HG03280 (cell line): ENCODE measurements at regions not wholly inside any gene's neighbourhood (a gene's known extent, or its start where the extent isn't known, plus 50 kb on each side); places are given as distances from the start of the nearest gene placed in this dataset.
A peak's percentile ranks its signal among the peaks of the same experiment; 100 is the strongest.
"Not testable (repeated sequence)": the region's sequence is repeated elsewhere in the genome, so short reads cannot be mapped to it uniquely, and the experiment has no call there.

ENCODE experiments used
- ATAC-seq: cut with Tn5 transposase; IDR thresholded peaks from one replicate; pipeline ENCODE4 v1.9.1; 2021; ENCODE audit warnings: mild to moderate bottlenecking, moderate library complexity; ENCODE audit not compliant: unreplicated experiment

DNA sequence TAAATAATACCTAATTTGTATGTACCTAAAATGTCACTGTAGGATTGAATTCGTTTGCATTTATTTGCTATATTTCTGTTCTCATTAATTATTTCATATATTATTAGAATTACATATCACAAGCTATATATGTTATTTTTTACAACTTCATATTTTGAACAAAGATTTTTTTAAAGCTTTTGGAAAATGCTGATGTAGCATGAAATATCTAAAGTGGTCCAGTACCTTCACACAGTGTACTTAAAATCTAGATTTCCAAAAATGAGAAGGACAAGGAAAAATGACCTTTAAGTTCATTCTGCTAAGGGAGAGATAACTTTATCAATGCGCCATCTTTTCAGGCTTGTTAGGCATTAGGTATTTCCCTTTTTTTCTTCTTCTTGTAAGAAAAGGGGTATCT, 71.8 kb downstream of the LARP7 start:
- ATAC-seq = no peak

DNA sequence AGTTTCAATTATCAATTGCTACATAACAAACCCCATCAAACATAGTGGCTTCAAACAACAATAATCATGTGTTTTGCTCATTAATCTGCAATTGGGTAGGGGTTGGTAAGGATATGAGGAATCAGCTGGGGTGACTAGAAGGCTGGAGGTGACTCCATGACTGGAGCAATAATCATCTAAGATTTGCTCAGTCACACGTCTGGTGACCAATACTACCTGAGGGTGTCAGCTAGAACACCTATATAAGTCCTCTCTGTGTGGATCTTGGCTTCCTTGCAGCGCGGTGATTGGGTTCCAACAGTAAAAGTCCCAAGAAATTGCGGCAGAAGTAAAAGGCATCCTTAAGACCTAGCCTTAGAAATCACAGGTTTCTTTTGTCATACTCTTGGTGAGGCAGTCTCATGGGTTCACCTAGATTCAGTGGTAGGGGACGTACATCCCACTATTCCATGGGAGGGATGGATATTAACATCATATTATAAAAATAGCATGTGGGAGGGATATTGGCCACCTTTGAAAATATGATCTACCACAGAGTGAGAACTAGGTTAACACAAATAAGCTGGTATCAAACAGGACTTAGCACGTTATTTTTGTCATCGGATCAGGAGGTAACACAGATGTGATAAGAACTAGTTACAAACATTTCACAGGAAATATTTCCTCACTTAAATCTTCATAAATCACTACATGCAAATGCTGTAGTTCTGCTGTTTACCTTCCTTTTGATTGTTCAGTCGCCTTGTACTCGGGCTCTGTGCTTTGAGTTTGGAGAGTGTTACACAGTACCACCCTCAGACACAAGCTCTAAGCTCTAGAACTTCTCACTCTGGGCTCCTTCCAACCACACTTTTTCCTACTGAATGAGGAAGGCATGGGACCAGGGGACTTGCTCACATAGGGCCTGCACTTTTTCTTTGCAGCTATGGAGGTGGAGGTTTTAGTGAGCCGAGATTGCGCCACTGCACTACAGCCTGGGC, 78.3 kb downstream of the LARP7 start:
- no peak for ATAC-seq

DNA sequence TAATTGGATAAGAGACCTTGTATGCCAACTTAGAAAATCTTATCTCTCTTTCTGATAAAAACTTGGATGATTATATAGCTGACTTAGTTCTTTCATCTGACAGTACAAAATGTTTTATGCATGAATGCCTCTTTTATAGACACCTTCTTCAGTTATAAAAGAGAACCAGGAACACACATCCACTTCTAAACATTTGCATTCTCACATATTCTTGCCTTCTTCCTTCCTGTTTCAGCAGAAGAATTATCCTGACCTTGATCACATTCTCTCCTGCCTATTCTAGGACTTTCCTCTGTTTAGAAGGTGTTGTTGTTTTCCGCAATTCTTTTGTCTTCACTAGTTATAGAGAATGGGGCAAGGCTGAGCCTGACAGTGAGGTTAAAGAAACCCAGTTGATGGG, 80.9 kb downstream of the LARP7 start:
- no peak for ATAC-seq

DNA sequence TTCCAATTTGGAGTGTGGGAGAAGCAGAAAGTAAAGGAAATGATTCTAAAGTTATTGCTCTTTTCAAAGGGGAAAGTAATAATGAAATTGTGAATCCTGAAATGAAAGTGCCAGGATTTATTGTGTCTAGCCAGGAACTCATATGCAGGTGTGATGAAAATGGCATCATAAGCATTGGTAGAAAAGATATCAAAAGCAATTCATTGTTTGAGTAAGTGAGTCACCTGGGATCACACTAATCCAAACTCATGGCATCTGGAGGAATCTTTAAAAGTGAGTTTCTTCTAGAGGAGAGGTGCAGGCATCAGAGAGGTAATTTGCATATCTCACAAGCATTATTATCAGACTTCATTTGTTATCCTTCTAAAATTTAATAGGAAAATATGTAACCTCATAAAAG, 84.7 kb downstream of the LARP7 start:
- ATAC-seq = no peak

DNA sequence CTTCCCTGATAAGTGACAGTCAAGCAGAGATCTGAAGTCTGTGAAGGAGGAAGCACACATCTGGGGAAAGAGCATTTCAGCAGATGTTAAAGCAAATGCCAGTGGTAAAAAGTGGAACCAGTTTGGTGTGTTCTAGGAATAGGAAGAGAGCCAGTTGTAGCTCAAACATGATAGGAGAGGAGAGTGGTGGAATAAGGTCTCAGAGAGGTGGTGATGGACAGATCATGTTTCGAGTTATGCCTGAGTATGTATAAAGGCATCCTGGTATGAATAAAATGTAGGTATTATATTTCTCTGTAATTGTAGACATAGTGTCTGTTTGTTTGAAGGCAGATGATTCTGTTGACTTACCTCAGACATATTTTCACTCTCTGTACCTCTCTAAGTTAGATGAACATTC, 89.1 kb downstream of the LARP7 start:
- ATAC-seq = no peak

DNA sequence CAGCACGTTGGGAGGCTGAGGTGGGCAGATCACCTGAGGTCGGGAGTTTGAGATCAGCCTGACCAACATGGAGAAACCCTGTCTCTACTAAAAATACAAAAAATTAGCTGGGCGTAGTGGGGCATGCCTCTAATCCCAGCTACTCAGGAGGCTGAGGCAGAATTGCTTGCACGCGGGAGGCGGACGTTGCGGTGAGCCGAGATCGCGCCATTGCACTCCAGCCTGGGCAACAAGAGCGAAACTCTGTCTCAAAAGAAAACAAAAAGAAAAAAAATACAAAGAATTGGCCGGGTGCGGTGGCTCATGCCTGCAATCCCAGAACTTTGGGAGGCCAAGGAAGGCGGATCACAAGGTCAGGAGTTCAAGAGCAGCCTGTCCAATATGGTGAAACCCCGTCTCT, 90.8 kb downstream of the LARP7 start:
- ATAC-seq = not testable (repeated sequence)

DNA sequence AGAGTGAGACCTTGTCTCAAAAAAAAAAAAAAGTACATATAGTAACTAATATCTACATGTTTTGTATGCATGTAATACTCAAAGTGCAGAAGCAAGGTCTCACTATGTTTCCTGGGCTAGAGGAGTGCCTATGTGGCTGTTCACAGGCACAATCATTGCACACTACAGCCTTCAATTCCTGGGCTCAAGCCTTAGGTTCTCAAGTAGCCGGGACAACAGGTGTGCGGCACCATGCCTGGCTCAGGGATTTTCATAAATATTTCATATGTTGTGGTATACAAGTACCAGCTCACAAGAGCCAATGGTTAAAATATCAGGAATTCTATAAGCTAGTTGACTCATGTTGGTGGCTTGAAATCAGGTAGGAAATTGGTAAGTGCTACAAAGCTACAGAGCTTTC, 94.8 kb downstream of the LARP7 start:
- no peak for ATAC-seq

DNA sequence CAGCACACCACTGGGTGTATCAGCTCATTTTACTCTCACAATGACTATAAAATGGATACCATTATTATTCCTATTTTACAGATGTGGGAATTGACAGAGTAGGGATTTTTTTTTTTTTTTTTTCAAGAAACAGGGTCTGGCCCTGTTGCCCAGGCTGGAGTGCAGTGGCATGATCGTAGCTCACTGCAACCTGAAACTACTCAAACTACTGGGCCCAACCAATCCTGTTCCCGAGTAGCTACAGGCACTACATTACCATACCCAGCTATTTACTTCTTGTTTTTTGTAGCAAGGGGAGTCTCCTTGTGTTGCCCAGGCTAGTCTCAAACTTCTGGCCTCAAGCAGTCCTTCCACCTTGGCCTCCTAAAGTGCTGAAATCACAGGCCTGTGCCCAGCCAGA, 95.2 kb downstream of the LARP7 start:
- ATAC-seq = no peak

DNA sequence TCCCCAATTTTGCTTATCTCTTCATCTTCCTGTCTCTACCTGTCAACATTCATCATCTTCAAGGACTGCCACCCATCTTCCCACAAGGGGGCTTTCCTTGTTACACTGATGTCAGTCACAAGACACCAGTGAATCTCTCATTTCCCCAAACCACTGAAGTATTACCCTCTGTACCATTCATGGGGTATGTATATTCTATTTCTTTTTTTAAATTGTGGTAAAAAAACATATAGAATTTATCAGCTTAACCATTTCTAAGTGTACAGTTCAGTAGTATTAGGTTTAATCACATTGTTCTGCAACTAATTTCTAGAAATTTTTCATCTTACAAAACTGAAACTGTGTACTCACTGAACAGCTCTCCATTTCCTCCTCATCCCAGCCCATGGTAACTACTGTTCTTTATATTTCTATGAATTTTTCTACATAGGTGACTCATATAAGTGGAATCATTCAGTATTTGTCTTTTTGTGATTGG, 98.6 kb downstream of the LARP7 start:
- ATAC-seq = peak; percentile 56

DNA sequence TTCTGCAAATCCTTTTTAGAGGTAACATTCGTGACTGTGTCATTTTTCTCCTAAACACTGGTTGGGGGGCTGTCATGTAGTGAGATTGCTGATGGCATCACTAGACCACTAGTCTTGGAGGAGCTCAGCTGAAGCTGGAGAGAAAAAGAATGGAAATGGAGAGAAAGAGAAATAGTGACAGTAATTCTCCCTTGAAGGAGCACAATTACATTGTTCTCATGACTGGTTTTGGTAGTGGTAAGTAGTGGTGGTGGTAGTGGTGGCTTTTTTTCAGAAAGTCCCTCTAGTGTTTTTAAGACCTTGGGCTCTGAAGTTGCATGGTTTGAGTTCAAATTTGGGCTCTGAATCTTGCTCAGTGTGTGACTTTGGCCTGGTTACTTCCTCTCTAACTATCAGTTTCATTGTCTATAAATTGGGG, 99.8 kb downstream of the LARP7 start:
- ATAC-seq = peak; percentile 48

DNA sequence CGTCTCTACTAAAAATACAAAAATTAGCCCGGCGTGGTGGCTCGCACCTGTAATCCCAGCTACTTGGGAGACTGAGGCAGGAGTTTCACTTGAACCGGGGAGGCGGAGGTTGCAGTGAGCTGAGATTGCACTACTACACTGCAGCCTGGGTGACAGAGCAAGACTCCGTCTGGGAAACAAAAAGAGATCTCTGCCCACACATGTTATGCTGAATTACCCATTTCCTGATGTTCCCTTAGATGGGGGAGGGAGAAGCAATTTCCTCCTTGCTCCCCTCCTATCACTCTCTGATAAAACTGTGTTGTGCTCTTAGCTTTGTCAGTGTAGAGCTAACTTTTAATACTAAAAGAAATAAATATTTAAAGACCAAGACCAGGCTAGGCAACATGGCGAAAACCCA, 102.5 kb downstream of the LARP7 start:
- ATAC-seq = no peak

DNA sequence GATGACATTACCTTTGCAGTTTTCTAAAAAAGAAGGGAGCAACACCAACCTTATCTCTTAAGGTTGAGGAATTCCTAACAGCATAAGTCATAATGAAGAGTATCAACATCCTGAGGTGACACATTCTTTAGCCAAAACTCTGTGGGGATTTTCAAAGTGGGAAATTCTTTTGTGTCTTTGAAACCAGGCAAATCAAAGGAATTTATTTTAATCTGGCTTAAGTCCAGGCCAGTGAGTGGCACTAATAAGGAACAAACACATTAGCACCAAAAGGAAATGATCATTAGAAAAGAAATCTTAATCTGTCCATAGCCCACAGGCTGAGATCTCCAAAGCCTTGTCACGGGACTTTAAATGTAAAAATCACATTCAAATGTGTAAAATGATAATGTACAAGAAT, 110.1 kb downstream of the LARP7 start:
- no peak for ATAC-seq

DNA sequence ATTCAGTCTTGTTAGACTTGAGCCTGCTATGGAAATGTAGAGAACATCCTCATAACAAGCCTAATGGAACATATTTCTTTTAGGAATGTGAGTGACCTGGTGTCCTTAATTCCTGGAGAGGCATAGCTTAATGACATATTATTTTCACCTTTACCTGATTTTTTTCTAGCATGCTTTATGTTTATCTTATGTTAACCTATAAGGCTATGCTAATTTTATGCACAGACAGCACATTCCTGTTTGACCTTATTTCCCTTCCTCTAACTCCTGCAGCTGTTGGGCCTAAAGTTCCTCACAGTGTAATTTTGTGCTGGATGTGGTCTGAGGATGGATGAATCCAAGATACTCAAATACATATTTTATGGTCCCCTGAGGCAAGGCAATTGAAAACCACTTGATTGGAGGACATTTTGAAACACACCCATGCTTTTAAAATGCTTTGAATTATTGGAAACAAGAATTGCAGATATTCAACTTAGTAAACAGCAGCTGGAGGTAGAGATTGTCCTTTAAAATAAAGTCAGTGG, 111.5 kb downstream of the LARP7 start:
- ATAC-seq = no peak

DNA sequence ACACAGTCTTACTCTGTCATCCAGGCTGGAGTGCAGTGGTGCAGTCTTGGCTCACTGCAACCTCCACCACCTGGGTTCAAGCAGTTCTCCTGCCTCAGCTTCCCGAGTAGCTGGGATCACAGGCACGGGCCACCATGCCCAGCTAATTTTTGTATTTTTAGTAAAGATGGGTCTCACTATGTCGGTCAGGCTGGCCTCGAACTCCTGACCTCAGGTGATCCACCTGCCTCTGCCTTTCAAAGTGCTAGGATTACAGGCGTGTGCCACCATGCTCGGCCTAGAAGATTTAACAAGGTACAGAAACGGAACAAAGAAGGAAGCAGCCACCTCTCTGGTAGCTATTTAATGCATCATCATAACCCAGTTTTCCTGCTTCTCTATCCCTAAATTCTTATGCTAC, 113.8 kb downstream of the LARP7 start:
- not testable (repeated sequence) for ATAC-seq

DNA sequence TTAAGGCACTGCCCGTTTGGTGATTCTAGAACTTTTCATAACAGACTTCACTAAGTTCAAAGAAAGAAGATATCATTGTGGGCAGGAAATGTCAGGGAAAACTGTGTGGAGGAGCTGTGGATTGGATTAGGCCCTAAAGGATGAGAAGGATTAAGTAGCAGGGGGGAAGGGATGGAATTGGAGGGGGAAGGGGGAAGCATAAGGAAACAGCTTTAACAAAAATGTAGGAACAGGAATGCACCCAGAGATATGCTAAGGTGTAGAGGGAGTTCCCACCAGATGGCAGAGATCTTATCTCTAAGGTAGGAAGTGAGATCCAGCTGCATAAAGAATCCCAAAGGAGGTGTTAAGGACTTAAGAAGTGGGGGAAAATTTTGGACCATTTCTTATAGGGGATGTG, 114.5 kb downstream of the LARP7 start:
- ATAC-seq = no peak

DNA sequence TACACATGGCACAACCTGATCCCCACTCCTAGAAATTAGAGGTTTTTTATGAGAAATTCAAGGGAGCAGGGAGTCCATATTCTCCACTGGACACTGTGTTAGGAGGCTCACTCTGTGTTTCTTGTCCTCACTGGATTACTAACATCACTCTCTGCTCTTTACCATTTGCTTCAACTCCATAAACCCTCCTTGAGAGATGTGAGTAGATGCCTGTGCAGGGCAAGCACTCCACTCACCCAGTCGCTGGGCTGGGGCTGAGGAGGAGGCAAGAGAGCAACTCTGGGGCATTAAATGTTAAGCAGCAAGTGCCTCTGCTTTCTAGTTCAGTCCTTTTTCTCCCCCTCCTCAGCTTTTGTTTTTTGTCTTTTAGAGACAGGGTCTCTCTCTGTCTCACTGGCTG, 115.1 kb downstream of the LARP7 start:
- no peak for ATAC-seq

DNA sequence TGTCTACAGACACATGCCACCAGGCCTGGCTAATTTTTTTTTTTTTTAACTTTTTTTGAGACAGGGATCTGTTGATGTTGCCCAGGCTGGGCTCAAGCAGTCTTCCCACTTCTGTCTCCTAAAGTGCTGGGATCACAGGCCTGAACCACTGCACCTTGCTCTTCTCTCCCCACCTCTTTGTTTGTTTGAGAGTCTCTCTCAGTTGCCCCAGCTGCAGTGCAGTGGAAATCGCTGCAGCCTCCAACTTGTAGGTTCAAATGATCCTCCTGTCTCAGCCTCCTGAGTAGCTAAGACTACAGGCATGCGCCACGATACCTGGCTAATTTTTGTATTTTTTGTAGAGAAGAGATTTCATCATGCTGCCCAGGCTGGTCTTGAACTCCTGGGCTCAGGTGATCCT, 115.6 kb downstream of the LARP7 start:
- no peak for ATAC-seq

DNA sequence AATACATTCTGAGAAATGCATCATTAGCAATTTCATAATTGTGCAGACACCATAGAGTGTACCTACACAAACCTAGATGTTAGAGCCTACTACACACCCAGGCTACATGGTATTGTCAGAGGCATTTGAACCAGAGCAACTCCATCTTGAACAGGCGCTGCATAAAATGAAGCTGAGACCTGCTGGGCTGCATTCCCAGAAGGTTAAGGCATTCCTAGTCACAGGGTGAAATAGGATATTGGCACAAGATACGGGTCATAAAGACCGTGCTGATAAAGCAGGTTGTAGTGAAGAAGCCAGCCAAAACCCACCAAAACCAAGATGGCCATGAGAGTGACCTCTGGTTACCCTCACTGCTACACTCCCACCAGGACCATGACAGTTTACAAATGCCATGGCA, 116.4 kb downstream of the LARP7 start:
- ATAC-seq = no peak

DNA sequence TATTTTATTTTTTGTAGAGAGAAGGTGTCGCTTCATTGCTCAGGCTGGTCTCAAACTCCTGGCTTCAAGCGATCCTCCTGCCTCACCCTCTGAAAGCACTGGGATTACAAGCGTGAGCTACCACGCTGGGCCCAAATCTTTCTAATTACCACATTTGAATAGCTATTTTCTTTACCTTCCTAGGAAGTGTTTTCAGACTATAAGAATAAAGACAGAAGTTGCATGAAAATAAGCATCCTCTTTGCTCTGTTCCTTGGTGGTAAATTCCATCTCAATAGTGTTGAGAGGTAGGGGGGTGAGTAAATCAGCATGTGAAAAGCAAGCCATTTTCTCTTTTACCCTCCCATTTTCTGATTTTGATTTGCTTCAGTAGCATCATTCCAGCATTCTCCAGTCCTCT, 122.4 kb downstream of the LARP7 start:
- no peak for ATAC-seq

DNA sequence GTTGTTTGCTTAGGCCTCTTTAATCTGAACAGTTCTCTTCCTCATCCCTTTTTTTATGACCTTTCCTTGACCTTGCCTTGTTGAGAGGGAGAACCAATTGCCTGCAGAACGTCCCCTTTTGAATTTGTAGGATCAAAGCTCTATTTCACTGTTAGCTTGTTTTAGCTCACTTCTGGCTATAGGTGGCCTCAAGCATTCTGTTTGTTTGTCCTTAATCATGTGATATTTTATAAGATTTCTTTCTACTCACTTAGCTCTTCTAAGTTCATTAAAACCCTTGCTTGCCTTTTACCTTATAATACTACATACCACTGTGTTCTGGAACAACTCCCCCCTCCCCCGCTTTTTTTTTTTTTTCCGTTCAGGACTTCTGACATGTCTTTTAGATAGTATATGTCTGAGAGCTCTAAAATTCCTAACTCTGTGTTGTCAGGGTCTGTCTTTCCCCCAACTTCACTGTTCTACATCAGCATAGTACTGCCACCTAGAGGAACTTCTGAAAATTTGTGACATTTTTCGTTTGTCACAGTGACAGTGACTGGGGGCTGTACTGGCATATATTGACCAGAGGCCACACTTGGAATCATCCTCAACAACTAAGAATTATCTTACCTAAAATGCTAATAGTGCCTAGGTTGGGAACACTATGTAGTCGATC, 128.5 kb downstream of the LARP7 start:
- peak; percentile 72 for ATAC-seq

DNA sequence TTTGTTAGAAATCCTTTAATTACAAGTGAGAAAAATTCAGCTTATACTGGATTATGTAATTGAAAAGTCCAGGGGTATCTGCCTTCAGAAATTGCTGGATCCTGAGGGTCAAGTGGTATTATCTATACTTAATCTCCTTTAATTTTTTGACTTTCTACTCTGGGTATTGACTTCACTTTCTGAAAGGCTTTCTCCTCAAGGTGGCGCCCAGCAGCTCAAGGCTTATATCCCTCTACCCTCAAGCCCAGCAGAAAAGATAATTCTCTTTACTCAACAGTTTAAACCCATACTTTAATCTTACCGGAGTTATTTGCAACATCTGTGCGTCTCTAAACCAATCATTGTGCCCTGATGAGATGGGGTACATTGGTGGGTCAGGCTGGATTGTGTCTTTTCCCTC, 129.5 kb downstream of the LARP7 start:
- ATAC-seq = no peak

DNA sequence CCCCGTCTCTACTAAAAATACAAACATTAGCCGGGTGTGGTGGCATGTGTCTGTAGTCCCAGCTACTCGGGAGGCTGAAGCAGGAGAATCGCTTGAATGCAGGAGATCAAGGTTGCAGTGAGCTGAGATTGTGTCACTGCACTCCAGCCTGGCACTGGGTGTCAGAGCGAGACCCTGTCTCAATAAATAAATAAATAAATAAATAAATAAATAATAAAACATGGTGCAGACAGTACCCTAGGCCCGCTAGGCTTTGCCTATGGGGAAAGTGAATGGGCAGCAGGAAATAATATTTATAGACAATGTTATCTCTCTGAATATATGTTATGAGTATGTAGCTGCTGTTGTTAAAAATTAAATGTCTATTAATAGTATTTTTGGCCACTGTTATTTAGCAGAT, 130.4 kb downstream of the LARP7 start:
- no peak for ATAC-seq
